ENCODE measurements at regions not wholly inside any gene's neighbourhood (a gene's known extent, or its start where the extent isn't known, plus 50 kb on each side); places are given as distances from the start of the nearest gene placed in this dataset.
"Not testable (repeated sequence)": the region's sequence is repeated elsewhere in the genome, so short reads cannot be mapped to it uniquely, and the experiment has no call there.

- no peak for DNase-seq
Observed at GRCh38 chrX:786441-786881, 155.9 kb downstream of the SHOX start.

GRCh38 chrX:784829-785228 lies 154.2 kb downstream of the SHOX start:
- DNase-seq: no peak

- DNase-seq: no peak
Observed at GRCh38 chrX:781224-782204, 150.9 kb downstream of the SHOX start.

- no peak for DNase-seq
Observed at GRCh38 chrX:776529-777230, 146.1 kb downstream of the SHOX start.

- DNase-seq: no peak
Observed at GRCh38 chrX:776061-776460, 145.5 kb downstream of the SHOX start.

GRCh38 chrX:774536-774935 lies 143.9 kb downstream of the SHOX start:
- no peak for DNase-seq

GRCh38 chrX:773292-774025 lies 142.9 kb downstream of the SHOX start:
- no peak for DNase-seq

GRCh38 chrX:771536-771935 lies 140.9 kb downstream of the SHOX start:
- no peak for DNase-seq

- no peak for DNase-seq
Observed at GRCh38 chrX:769796-770195, 139.2 kb downstream of the SHOX start.

- DNase-seq: no peak
Observed at GRCh38 chrX:768596-768995, 138.0 kb downstream of the SHOX start.

GRCh38 chrX:758917-759316 lies 128.3 kb downstream of the SHOX start:
- DNase-seq: no peak

GRCh38 chrX:750812-751211 lies 120.2 kb downstream of the SHOX start:
- no peak for DNase-seq

- DNase-seq: no peak
Observed at GRCh38 chrX:750263-750662, 119.7 kb downstream of the SHOX start.

- DNase-seq: no peak
Observed at GRCh38 chrX:747176-747575, 116.6 kb downstream of the SHOX start.

- no peak for DNase-seq
Observed at GRCh38 chrX:739611-740010, 109.0 kb downstream of the SHOX start.

- not testable (repeated sequence) for DNase-seq
Observed at GRCh38 chrX:737021-737420, 106.4 kb downstream of the SHOX start.

GRCh38 chrX:734362-734761 lies 103.8 kb downstream of the SHOX start:
- no peak for DNase-seq

- no peak for DNase-seq
Observed at GRCh38 chrX:733961-734360, 103.4 kb downstream of the SHOX start.

- no peak for DNase-seq
Observed at GRCh38 chrX:729583-730409, 99.2 kb downstream of the SHOX start.

- not testable (repeated sequence) for DNase-seq
Observed at GRCh38 chrX:729101-729500, 98.5 kb downstream of the SHOX start.

- DNase-seq: not testable (repeated sequence)
Observed at GRCh38 chrX:728639-729038, 98.0 kb downstream of the SHOX start.
